OCI-LY7 (cell line): ENCODE measurements at regions not wholly inside any gene's neighbourhood (a gene's known extent, or its start where the extent isn't known, plus 50 kb on each side); places are given as distances from the start of the nearest gene placed in this dataset.

Source experiments
- BruUV-seq: library from RNA; stranded (reverse); fragments of 400-500 nt; replicated peaks from 2 replicates; lab custom pipeline; 2021; lab: Mats Ljungman, UMichigan
- CTCF ChIA-PET: fragments of 300-600 bp; sonication (Branson Sonifier 250); formaldehyde crosslinking; loops from one replicate; lab custom pipeline; 2022; ENCODE audit warnings: antibody characterized with exemption; ENCODE audit not compliant: unreplicated experiment; lab: Charles Lee
- POLR2A ChIA-PET: fragments of 300-600 bp; sonication (Branson Sonifier 250); formaldehyde crosslinking; loops from one replicate; lab custom pipeline; 2022; ENCODE audit warnings: antibody characterized with exemption; lab: Charles Lee
- DNase-seq: peaks from one replicate; pipeline ENCODE4 v3.0.0-alpha.2; 2015; ENCODE audit warnings: low spot score
- H2AFZ ChIP-seq: fragments of 200-600 bp; sonication (generic), shearing (Covaris generic); 2 replicates; pipeline ENCODE4 v1.6.1; 2014; ENCODE audit warnings: mild to moderate bottlenecking, antibody characterized with exemption, low read length, moderate library complexity
- H3K27ac ChIP-seq: fragments of 200-600 bp; sonication (generic); 2 replicates; pipeline ENCODE4 v1.5.1; 2014; ENCODE audit warnings: mixed run types, low read depth, mild to moderate bottlenecking, moderate library complexity, low read length, inconsistent platforms; ENCODE audit not compliant: poor library complexity, severe bottlenecking
- H3K36me3 ChIP-seq: fragments of 200-600 bp; sonication (generic); 2 replicates; pipeline ENCODE4 v1.6.1; 2014; ENCODE audit warnings: mild to moderate bottlenecking, antibody characterized with exemption, low read length, moderate library complexity, mixed read lengths; ENCODE audit not compliant: insufficient read depth
- H3K4me1 ChIP-seq: fragments of 200-600 bp; sonication (generic); 2 replicates; pipeline ENCODE4 v1.5.1; 2014; ENCODE audit warnings: mild to moderate bottlenecking, low read length; ENCODE audit not compliant: insufficient read depth, poor library complexity, severe bottlenecking
- H3K4me2 ChIP-seq: fragments of 200-600 bp; sonication (generic); 2 replicates; pipeline ENCODE4 v1.6.1; 2014; ENCODE audit warnings: mild to moderate bottlenecking, low read length
- H3K4me3 ChIP-seq: fragments of 200-600 bp; sonication (generic); 2 replicates; pipeline ENCODE4 v1.5.1; 2014; ENCODE audit warnings: mild to moderate bottlenecking, low read depth, low read length; ENCODE audit not compliant: poor library complexity, severe bottlenecking
- H3K79me2 ChIP-seq: fragments of 200-600 bp; sonication (generic); 2 replicates; pipeline ENCODE4 v1.6.1; 2016; ENCODE audit warnings: low read depth, mild to moderate bottlenecking, low read length, moderate library complexity, mixed read lengths; ENCODE audit not compliant: insufficient read depth
- H3K9me2 ChIP-seq: fragments of 200-600 bp; sonication (generic); 2 replicates; pipeline ENCODE4 v1.6.1; 2016; ENCODE audit warnings: mild to moderate bottlenecking, low read length, mixed read lengths; ENCODE audit not compliant: insufficient read depth
- H3K9me3 ChIP-seq: fragments of 200-600 bp; sonication (generic); 2 replicates; pipeline ENCODE4 v1.6.1; 2014; ENCODE audit warnings: mild to moderate bottlenecking, mixed run types, low read length, mixed read lengths
- H4K20me1 ChIP-seq: fragments of 200-600 bp; sonication (generic); 2 replicates; pipeline ENCODE4 v1.6.1; 2014; ENCODE audit warnings: mild to moderate bottlenecking, antibody characterized with exemption, low read length, moderate library complexity, mixed read lengths; ENCODE audit not compliant: insufficient read depth
- CTCF ChIP-seq: fragments of 200-600 bp; sonication (generic); conservative IDR thresholded peaks from 2 replicates; pipeline ENCODE4 v1.5.1; 2014; ENCODE audit warnings: mild to moderate bottlenecking, antibody characterized with exemption, low read length, moderate library complexity, mixed read lengths
- EZH2phosphoT487 ChIP-seq: fragments of 200-600 bp; sonication (generic); IDR thresholded peaks from 2 replicates; pipeline ENCODE4 v1.6.1; 2018; ENCODE audit warnings: low read depth, borderline replicate concordance, mild to moderate bottlenecking, mixed run types, antibody characterized with exemption, low read length, moderate library complexity, mixed read lengths
- intact Hi-C: fragments of 100-400 bp; cut with micrococcal nuclease; formaldehyde crosslinking; loops from one replicate; pipeline ENCODE4 v1.10.0; 2022; ENCODE audit not compliant: unreplicated experiment

- no TSS peak for BruUV-seq
- POLR2A ChIA-PET, result no interaction called here
- CTCF ChIA-PET, result no interaction called here
Observed at GRCh38 chr13:63307228-63307627, 1891.6 kb upstream of the PCDH20 start.

GRCh38 chr13:63305641-63306133 is 1890.0 kb upstream of the PCDH20 start:
- CTCF ChIA-PET, result no interaction called here
- H2AFZ ChIP-seq, result no peak overlapping the region
- no peak for TF ChIP-seq CTCF
- TF ChIP-seq EZH2phosphoT487, result no peak

More at GRCh38 chr13:63307228-63307627, 1891.6 kb upstream of the PCDH20 start:
- no peak for TF ChIP-seq CTCF
- Histone ChIP-seq H2AFZ (peak overlapping the region; percentile 87), H4K20me1 (no peaks in the 10 kb centered on the region), H3K4me3 (no peak overlapping the region), H3K4me2 (peak overlapping the region; percentile 14; the same call in 1 of the 2 replicates), H3K9me3 (0 out of 2 replicates have a peak, but pooled peaks cover 3% of the 10 kb centered on the region), H3K36me3 (no peaks in the 10 kb centered on the region), H3K27ac (peak overlapping the region; percentile 29), H3K4me1 (peaks cover 12% of the 10 kb centered on the region), H3K79me2 (no peaks in the 10 kb centered on the region), H3K9me2 (no peaks in the 10 kb centered on the region)
- intact Hi-C loops, result no loop called here
- peak; percentile 73 for DNase-seq

GRCh38 chr13:63304497-63304896 is 1888.8 kb upstream of the PCDH20 start:
- Histone ChIP-seq H3K4me2 (no peak overlapping the region), H4K20me1 (no peaks in the 10 kb centered on the region), H3K4me3 (no peak overlapping the region), H3K27ac (no peak overlapping the region), H3K36me3 (no peaks in the 10 kb centered on the region), H3K79me2 (no peaks in the 10 kb centered on the region), H2AFZ (no peak overlapping the region; the same call in 1 of the 2 replicates), H3K4me1 (peaks cover 12% of the 10 kb centered on the region), H3K9me3 (0 out of 2 replicates have a peak, but pooled peaks cover 3% of the 10 kb centered on the region), H3K9me2 (no peaks in the 10 kb centered on the region)
- intact Hi-C loops, result no loop called here
- no peak for DNase-seq
- CTCF ChIA-PET, result no interaction called here
- BruUV-seq, result no TSS peak
- TF ChIP-seq EZH2phosphoT487 (no peak), CTCF (no peak)
- POLR2A ChIA-PET, result no interaction called here

More at GRCh38 chr13:63305641-63306133, 1890.0 kb upstream of the PCDH20 start:
- Histone ChIP-seq H3K4me1 (peaks cover 12% of the 10 kb centered on the region), H3K4me2 (no peak overlapping the region), H3K4me3 (no peak overlapping the region), H3K9me2 (no peaks in the 10 kb centered on the region), H4K20me1 (no peaks in the 10 kb centered on the region), H3K27ac (no peak overlapping the region), H3K36me3 (no peaks in the 10 kb centered on the region), H3K79me2 (no peaks in the 10 kb centered on the region), H3K9me3 (0 out of 2 replicates have a peak, but pooled peaks cover 3% of the 10 kb centered on the region)
- POLR2A ChIA-PET, result no interaction called here
- BruUV-seq, result no TSS peak
- intact Hi-C loops, result no loop called here
- no peak for DNase-seq
